Cardiac septum (tissue), 1 donor: ENCODE measurements at regions not wholly inside any gene's neighbourhood (a gene's known extent, or its start where the extent isn't known, plus 50 kb on each side); places are given as distances from the start of the nearest gene placed in this dataset.
"Not testable (repeated sequence)": the region's sequence is repeated elsewhere in the genome, so short reads cannot be mapped to it uniquely, and the experiment has no call there.

Source experiments
- DNase-seq: peaks from one replicate; pipeline ENCODE4 v3.0.0-alpha.2; 2020; ENCODE audit warnings: low spot score
- intact Hi-C: fragments of 100-400 bp; cut with DNase I; formaldehyde crosslinking; loops from one replicate; pipeline ENCODE4 v1.14.0; 2022
- donor health status: DM: no; HTN: no; CAD: no.

DNA sequence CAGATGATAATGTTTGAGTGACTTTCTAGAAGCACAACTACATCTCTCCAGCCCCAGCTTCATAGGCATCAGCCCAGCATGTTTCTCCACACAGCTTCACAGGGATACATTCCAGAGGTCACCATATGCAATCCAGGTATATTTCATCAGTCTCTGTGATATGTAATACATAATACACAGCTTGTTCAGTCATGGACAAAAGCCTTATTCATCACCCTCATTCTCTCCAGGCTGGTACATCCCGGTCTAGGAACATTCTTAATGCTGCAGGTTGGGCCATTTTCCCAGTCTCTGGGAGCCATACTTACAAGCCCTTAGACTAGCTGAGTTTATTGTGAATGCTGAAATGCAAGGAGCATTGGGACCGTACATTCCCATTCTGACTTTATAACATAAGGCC is 169.4 kb downstream of the TMEM200A start:
- no peak for DNase-seq
- intact Hi-C loops, result no loop called here

DNA sequence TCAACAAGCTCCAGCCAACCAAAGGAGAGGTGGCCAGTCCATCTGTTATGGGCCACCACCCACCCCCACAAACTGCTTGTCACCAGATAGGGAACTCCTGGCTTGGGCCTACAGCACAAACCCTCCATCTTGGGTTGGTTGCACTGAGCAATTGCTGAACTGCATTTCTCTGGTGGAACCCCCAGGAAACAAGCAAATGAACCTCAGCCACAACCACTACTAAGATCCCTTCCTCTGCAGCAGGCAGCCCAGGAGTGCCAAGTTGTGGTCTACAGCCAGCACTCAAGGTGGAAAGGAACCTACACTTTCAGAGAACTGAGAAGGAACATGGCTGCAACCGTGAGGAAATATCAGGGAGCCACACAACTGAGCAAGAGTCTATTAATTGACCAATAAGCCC is 171.6 kb downstream of the TMEM200A start:
- intact Hi-C loops, result no loop called here
- no peak for DNase-seq

DNA sequence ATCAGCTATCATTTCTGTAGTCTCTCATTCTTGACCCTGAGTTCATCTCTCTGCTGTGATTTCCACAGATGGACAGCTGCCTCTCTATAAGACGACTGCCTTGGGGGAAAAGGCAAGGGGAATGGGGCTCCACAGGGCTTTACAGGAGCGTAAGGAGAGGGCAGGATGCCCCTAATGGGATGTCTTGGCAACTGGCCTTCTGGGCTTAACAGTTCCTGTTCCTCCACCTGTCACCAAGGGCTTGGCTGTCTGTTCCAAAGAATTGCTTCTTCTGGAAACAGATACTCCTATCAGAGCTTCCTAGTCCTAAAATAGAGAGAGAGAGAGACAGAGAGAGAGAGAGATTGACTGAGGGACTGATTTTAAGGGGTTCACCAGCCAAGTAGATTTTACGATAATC is 181.9 kb downstream of the TMEM200A start:
- intact Hi-C loops, result no loop called here

DNA sequence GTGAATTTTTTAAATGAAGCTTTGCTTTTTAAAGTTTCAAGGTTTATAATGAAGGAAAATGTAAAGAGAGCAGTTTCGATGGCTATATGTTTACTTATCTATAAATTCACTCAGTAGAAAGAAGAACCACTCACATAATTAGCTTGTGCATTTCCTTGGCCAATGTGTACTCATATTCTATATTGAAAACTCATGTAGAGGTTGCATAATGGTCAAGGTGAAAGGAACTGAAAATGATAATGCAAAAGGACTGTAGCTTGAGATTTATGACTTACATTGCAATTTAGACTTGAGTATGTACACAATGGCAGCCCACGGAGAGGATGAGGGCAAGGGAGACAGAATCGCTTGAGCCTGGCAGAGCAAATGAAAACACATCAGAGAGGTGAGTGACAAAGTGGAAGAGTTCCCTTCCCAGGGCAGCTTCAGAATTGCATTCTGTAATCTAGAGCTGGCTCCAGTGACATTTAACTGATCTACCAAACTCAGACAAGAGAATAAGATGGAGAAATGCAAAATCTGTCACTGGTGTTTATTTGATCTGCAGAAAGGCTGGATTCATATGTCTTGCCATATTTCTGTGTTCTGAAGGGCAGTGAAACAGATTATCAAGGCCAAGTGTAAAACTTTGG is 191.8 kb downstream of the TMEM200A start:
- intact Hi-C loops, result no loop called here

More for the DNA sequence above, 181.9 kb downstream of the TMEM200A start:
- DNase-seq, result no peak

DNA sequence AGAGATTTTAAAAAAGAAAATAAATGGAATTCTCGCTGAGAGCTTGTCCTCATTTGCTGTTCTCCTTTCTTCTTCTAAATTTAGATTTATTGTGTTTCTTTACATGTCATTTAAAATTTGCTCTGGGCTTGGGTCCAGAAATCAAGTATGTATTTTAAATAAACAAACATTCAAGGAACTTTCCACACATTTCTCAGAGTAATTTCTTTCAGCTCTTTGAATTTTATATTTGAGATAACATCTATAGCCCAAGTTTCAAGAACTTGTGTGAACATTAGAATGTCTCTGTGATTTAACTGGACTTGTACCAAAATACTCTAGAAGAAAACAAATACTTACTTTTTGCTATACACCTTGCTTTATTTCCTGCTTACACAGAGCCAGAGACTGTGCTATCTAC is 192.3 kb downstream of the TMEM200A start:
- intact Hi-C loops, result no loop called here

More for the DNA sequence above, 191.8 kb downstream of the TMEM200A start:
- DNase-seq, result no peak

DNA sequence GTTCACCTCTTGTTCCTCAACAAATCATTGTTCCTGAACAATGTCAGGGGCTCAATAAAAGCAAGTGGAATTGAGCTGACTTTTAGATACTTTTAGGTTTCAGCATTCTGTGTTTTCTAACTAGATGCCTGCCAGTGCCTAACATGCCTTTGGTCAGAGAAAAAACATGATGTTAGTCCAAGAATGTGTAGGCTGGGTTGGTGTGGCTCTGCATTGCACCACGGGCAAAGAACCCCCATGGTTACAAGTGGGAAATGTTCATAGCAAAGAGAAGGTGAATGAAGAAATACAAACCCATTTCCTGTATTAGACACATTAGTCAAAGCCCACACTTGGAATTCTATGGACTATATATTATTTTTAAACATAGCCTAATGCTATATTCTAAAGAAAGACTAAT is 193.3 kb downstream of the TMEM200A start:
- intact Hi-C loops, result no loop called here
- DNase-seq, result no peak

More for the DNA sequence above, 192.3 kb downstream of the TMEM200A start:
- DNase-seq, result no peak

DNA sequence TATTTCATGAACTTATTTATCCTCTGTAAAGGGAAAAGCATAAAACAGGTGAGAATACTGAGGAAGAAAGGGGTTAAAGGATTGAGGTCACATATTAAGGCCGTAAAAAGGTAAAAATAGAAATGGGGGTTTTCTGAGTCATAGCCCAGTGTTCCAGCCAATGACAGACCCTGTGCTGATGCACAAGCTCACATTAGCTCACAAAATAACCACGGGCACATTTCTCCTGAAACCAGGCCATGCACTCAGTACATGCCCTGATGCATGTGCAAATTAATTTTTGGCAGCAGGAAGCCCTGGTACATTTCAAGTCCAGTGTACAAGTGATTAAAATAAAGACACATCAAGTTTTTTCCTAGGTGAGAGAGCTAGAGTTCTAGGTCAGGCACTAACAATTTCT is 194.4 kb downstream of the TMEM200A start:
- intact Hi-C loops, result no loop called here
- no peak for DNase-seq

DNA sequence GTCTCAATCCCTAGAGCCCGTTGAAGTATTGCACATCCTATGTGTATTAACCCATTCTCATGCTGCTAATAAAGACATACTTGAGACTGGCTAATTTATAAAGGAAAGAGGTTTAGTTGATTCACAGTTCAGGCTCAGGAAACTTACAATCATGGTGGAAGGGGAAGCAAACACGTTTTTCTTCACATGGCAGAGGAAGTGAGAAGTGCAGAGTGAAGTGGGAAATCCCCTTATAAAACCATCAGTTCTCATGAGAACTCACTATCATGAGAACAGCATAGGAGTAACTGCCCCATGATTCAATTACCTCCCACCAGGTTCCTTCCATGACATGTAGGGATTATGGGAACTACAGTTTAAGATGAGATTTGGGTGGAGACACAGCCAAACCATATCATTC is 195.3 kb downstream of the TMEM200A start:
- DNase-seq, intact Hi-C loops: not testable (repeated sequence)

DNA sequence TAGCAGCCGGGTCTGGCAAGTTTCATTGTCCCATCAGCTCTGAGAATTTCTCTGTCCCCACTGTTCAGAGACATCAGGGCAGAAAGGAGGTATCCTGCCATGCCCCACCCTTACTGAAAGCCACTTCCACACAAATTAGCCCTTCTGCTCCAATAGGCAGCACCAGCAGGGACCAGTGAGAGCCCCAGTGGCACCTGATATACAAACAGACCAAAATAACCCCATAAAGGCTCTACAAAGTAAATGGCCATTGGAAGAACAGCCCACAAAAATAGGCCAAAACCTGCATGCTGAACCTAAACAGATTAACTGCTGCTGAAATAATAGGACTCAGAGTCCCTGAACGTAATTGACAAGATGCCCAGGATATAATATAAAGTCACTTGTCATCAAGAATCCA is 199.9 kb downstream of the TMEM200A start:
- no peak for DNase-seq
- intact Hi-C loops, result no loop called here

DNA sequence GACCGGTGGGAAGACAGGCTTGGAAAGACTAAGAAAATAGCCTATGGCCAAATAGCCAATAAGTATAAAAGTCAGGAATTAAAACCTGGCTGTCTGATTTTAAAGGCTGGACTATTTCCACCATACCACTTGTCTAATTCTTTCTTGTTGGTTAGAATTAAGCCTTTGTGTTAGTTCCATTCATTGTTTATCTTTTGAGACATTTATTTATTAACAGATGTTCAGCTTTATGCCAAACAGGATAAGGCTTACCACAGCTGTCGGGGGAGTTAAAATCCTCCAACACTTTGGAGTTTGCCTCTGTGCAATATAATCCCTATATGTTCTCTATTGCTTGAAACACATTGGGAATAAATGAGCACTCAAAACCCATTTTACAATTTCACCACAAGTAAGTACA is 208.3 kb downstream of the TMEM200A start:
- intact Hi-C loops, result no loop called here

DNA sequence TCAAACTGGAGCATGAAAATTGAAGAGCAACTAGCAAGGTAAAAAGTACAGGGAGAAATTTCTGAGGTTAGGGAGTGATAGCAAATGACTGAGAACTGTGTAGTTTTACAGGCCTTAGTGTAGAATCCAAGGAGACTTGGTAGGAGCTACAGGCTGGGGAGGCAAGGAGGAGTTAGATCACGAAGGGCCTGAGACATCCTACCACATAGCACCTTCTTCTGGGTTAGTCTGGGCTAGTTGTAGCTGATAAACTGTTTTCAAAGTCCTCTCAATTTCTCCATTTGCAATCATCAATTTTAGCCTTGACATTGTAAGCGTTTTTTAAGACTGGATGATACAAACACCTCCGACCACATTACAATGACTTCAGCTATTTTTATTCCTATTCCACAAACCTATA is 209.7 kb downstream of the TMEM200A start:
- no peak for DNase-seq
- intact Hi-C loops, result no loop called here

More for the DNA sequence above, 208.3 kb downstream of the TMEM200A start:
- DNase-seq, result no peak

DNA sequence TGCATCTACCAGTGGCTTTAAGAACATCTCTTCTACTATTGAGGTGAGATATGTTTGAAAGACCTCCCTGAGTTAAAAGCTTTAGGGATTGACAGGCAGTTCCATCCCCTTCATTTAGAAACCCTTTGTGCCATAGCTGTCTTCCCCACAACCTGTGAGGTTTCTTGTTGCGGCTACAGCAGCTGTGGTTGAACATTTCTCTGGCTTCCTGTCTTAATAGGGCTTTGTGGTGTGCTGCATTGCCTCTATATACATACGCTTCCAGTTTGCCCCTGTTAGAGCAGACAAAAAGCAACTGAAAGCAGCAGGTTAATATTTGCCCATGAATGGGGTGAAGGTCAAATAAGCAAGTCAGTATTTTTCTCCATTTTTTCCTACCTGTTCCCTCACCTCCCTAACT is 210.2 kb downstream of the TMEM200A start:
- no peak for DNase-seq
- intact Hi-C loops, result no loop called here

DNA sequence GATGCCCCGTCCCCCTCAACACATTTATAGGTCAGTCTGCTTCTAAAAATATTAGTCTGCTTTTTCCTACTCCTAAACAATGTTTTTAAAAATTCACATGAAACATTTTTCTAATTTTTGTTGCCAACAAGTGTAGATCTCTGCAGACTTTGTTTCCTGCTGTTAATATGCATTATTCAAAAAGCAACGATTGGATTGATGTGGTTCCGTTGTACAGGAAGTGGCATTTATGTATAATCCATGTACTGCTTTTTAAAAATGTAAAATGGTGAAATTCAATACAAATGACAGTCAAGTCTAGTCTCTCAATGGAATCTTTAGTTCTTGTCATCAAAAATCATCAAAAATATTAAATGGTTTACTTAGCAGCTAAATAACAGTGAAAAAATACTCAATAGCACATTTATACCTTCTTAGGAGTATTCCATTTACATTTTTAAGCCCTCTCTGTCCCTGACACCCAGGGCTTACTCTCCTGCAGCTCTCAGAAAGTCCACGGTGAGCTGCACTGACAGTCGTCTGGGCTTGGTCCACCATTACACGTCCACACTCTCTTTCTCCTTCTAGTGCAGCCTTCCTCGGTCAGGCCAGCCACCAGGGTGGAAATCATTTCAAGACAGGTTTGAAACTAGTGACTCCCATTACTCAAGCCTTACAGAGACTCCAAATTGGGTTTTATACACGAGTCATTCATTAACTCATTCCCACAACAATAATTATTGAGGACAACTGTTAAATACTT is 211.5 kb downstream of the TMEM200A start:
- intact Hi-C loops, result no loop called here
- no peak for DNase-seq

DNA sequence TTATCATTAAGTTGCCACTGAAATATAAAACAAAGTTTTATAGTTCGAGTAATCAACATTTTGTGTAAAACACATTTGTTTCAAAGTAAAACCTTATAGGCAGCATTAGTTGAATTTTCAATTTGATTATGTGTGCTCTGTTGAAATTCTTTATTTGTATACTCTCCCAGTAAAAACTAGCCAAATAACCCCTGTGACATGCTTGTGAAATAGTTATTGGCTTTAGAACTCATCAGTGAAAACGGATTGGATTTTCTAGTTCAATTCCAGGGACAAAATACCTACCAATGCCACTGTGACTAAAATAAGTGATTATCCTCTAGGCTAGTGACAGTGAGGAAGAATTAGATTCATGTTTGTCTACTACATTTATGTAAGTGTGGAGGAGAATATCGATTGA is 212.9 kb downstream of the TMEM200A start:
- intact Hi-C loops, result no loop called here
- DNase-seq, result no peak

DNA sequence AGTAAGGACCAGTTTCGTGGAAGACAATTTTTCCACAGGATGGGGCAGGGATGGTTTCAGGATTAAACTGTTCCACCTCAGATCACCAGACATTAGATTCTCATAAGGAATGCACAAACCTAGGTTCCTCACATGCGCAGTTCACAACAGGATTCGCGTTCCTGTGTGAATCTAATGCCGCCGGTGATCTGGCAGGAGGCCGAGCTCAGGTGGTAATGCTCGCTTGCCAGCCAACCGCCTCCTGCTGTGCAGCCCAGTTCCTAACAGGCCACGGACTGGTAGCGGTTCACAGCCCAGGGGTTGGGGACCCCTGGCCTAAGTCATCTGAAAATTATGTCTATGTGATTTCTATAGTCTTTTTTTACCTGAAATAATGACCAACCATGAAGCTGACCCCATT is 217.5 kb downstream of the TMEM200A start:
- intact Hi-C loops, result no loop called here
- no peak for DNase-seq

DNA sequence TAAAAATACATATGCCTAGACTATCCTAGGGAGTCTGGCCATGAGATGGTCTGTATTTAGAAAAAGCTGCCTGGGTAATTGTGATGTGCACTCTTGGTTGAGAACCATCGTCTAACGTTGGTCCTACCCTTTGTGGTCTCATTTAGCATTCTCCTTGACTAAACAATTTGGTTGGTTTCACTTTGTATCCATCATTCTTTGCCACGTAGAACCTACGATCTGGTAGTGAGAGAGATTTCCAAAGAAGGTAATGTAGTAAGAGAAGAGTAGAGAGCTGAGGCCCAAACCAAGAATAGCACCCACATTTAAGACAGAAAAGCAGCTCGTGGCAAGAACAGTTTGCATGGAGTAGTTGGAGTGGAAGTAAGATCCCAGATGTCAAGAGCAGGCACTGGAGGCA is 219.8 kb downstream of the TMEM200A start:
- no peak for DNase-seq

DNA sequence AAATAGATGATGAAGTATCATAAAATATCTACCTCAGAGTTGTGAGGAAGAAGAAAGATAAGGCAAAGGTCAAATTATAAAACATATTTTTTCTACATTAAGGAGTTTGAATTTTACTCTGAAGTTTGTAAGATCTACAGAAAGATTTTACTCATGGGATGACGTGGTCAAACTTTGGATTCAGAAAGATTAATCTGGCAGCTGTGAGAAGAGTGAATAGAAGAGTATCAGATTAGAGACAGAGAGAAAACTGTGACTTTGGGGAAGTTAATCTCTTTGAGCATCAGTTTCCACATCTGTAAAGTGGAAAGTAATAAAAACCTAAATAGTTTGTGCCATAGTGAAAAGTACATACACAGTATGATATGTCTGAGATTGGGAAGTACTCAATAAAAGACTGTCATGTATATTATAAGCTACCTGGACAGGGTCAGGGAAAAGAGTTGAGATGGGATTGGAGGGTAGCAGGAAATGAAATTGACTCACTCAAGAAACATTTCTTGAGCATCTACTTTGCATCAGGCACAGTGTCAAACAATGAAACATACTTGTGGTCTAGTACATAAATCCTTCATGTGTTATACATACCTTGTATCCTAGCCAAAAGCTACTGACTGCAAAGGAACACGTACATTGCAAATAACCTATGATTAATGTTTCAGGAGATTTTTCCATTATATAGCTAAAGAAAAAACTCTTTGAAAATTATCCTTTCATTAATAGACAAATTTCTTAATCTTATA is 222.1 kb downstream of the TMEM200A start:
- DNase-seq, result no peak
- intact Hi-C loops, result no loop called here

More for the DNA sequence above, 219.8 kb downstream of the TMEM200A start:
- intact Hi-C loops, result no loop called here

DNA sequence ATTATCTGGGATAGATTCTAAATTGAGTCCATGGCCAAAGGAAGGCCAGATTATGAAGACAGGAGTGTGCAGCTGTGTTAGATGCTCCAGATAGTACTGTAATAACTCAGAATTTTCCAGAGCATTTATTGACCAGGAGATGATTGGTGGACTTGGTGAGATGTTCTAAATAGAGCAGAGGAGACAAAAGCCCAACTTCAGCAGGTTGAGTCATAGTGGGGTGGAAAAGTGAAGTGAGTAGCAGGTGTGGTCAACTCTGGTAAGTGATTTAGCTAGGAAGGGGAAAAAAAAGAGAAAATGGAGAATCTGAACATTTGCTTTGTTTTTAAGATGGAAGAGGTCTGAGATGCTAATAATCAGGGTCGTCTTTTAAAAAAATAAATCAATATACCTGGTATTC is 227.4 kb downstream of the TMEM200A start:
- DNase-seq, result no peak
- intact Hi-C loops, result no loop called here

DNA sequence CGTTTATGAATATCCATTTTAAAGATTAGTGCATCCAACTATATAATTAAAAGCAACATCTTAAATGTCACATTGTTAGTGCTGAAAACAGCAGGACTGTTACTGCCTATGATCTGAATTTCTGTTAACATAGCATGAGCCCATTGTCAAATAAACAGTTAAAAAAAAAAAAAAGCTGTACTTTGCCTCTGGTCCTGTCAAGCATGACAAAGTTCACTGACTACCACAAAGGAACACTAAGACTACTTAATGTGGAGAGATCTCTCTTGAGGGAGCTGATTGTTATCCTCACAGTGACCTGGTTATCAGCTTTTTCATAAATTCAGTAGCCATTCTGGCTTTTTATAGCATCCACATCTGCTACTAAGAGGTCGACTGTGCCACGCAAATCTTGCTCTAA is 228.1 kb downstream of the TMEM200A start:
- DNase-seq, result no peak
- intact Hi-C loops, result no loop called here

DNA sequence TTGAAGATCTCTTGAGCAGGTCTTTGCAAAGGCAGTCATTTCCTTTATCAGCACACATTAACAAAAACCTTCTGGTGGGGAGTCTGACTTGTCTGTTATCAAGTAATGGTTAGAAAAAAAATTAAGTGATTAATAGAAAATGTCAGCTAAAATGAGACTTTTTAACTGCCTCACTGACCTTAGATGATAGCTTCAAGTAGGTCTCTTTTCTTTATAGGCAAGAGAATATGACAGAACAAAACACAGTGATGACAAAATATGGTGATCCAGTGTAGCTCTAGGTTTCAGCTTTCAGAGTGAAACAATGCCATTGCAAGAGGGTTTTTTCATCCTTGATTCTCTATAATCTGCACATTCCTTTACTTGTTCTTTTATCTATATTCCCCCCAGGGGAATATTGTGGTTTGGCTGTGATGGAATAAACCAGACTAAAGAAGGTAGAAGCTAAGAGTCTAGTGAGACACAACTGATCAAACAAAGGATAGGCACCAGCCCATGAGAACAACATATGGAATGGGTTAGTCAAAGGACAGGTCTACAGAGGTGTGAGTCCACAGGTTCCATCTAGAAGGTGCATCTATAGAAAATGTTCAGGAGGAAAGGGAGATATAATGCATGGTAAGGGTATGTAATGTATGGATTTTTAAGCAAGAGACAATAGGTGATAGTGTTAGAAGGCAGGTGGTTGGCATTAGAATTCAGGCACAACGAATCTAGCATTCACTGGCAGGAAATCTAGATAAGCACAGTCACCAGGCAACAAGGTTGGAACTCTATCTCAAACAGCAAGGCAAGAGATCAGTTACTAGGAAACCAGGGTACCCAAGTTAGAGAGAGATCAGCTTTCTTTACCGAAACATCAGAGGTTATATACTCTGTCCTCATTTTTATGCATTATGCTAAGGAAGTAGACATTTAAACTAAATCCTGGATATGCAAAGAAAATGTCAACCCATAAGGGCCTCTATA is 228.9 kb upstream of the SMLR1 start:
- no peak for DNase-seq
- intact Hi-C loops, result no loop called here
